NCI-H748 treated with DMSO at 0.1 percent for 48 hours (cell line): ENCODE measurements at regions not wholly inside any gene's neighbourhood (a gene's known extent, or its start where the extent isn't known, plus 50 kb on each side); places are given as distances from the start of the nearest gene placed in this dataset.

ENCODE experiments used
- DNase-seq: peaks from one replicate; lab custom pipeline; 2025; lab: John Stamatoyannopoulos, UW

GRCh38 chr5:164860896-164861295 is 1355.5 kb downstream of the MAT2B start:
- DNase-seq: no peak

- DNase-seq: no peak
Observed at GRCh38 chr5:164861610-164862009, 1356.2 kb downstream of the MAT2B start.

- DNase-seq: no peak
Observed at GRCh38 chr5:164868761-164869160, 1363.3 kb downstream of the MAT2B start.

DNA sequence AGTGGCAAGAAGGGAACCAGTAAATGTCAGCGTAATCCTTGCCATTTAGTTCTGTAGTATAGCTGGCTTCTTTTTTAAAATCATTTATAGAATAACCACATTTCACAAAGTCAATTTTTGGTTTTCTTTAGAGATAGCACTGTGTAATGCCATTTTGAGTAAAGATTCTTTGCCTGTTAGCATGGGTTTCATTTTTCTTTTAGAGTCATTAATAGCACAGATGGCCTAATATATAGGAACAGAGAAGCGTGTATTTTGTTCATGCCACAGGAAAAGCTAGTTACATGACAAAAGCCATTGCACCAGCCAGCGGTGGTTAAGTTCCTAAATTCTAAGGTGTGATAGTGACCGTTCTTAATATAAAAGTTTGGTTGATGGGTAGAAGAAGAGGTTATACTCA is 1363.9 kb downstream of the MAT2B start:
- no peak for DNase-seq

- no peak for DNase-seq
Observed at GRCh38 chr5:164876793-164877192, 1371.4 kb downstream of the MAT2B start.

GRCh38 chr5:164881442-164881841 is 1376.0 kb downstream of the MAT2B start:
- no peak for DNase-seq

DNA sequence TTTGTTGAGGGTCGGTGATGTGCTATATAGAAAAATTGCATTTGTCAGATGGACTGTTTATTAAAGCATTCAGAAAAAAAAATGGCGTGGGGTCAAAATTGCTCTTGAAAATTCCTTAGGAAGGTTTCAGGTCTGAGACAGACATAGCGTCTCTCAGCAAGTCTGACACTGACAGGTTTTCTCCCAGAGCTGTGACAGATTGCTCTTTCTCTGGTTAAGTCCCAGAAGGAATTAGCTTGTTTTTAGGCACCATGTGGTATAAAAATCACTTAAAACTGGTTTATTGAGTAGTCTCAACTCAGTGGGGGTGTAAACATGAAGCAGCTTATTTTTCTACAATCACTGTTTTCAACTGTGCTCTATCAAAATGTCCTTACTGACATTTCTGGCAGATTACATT is 1379.8 kb downstream of the MAT2B start:
- DNase-seq: no peak

DNA sequence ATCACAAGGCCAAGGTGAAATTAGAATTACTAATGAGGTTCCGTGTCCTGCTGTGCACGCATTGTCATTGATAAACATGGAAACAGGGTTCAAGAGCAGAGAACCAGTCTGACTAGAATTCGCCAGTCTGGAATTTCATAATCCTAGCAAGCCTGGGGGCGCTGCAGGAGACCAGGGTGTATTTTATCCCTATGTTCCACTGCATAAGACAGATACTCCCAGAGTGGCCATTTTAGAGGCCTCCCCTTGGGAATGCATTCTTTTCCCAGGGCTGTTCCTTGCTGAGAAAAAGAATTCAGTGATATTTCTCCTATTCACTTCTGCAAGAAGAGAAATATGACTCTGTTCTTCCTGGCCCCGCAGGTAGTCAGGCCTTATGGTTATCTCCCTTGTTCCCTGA is 1387.7 kb downstream of the MAT2B start:
- no peak for DNase-seq

- no peak for DNase-seq
Observed at GRCh38 chr5:164898705-164899104, 1393.3 kb downstream of the MAT2B start.

DNA sequence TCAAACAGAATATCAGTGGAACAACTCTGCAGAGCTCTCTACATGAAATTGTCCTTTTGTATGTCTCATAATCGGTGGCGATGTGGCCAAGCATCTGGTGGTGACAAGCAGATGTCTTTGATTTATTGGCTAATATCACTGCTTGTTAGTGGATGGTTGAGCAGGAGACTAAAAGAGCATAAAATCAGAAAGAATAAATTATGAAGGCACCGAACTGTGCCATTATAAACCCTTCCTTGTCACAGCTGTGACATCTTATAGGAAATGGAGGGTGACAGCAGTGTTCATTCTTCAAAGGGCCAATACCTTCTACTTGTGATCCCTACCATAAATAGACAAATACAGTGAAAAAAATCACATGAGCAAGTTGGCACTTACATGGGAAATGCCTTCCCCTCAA is 1404.3 kb downstream of the MAT2B start:
- no peak for DNase-seq

- no peak for DNase-seq
Observed at GRCh38 chr5:164921722-164922121, 1416.3 kb downstream of the MAT2B start.

- no peak for DNase-seq
Observed at GRCh38 chr5:164934039-164934438, 1428.6 kb downstream of the MAT2B start.

- DNase-seq: no peak
Observed at GRCh38 chr5:164934561-164934960, 1429.1 kb downstream of the MAT2B start.

DNA sequence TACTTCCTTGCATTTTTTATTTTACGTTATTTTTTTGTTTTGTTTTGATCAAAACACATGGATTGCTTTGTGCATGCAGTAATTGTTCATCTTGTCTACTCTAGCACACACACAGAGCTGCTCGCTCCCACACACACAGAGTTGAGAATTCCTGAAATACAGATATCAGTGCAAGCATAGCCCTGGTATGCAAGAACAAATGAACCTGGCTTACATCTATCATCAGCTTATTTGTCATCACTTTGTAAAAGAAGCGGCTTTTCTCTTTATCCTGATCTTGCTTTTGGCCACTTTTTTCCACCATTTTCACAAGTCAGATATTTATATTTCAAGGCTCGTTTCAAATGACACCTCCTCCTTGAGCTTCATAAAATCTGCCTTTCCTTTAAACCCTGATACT is 1435.7 kb downstream of the MAT2B start:
- DNase-seq: no peak

- no peak for DNase-seq
Observed at GRCh38 chr5:164950927-164951326, 1445.5 kb downstream of the MAT2B start.

GRCh38 chr5:164951570-164951969 is 1446.2 kb downstream of the MAT2B start:
- DNase-seq: no peak

DNA sequence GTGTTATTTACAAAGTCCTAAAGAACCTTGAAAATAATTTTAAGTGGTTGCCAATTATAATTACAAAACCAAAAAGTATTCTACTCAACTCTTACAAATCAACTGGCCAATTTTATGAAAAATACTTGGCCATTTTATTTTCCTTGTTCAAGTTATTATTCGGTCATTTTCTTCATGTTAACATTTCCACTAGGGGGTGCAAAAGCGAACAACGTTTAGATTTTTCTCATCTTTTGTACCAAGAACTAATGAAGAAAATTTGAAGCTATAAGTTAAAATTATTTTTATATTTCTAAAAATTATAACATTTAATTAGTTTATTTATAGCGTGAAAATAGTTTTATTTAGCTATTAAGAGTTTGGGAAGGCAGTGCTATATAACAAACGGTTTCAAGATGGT is 1453.3 kb downstream of the MAT2B start:
- no peak for DNase-seq

DNA sequence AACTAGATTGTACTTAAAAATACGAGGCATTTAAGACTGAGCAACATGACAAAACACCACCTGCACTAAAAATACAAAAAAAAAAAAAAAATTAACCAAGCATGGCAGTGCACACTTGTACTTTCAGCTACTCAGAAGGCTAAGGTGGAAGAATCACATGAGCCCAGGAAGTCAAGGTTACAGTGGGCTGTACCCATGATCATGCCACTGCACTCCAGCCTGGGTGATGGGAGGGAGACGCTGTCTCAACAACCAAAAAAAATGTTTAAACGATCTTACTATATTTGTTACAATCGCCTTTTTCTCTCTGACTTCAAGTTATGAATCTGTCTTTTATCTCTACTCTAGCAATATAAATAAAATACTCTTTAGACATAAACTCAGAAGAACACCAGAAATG is 1454.3 kb downstream of the MAT2B start:
- no peak for DNase-seq

- no peak for DNase-seq
Observed at GRCh38 chr5:164962329-164962961, 1457.0 kb downstream of the MAT2B start.

GRCh38 chr5:164966611-164967010 is 1461.2 kb downstream of the MAT2B start:
- DNase-seq: no peak

- no peak for DNase-seq
Observed at GRCh38 chr5:164967354-164967753, 1461.9 kb downstream of the MAT2B start.

DNA sequence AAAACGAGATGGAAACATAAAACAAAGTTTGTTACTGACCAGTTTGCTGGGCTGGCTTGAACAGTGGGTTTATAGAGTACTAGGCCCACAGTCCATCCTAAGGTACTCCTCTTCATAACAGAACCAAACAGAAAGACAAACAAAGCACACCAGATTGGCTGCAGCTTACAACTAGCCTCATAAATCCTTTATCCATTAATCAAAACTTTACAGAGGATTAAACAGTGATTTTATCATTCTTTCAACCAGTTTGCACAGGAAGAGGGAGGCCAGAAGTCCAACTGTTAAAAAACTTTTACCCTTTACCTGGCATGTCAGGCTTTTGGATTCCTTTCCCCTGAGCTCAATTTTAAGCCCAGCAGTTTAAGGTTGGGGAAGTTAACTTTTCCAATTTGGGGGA is 1467.6 kb downstream of the MAT2B start:
- DNase-seq: no peak

DNA sequence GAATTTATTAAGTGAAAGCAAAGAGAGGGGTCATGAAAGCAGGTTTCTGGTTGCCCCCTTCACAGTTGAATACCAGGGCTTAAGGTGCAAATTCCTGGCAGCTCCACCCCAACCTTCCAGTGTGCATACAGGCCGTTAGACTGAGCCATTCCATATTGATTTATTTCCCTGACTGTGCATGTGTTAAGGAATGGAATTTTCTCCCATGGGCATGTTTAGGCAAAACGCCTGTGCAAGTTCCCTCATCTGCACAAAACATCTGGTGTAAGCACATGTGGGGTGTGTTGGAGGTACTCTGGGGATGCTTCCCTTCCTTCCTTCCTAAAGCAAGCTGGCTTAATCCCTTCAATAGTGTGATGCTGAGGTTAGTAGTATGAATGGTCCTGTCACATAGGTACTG is 1470.6 kb downstream of the MAT2B start:
- no peak for DNase-seq

DNA sequence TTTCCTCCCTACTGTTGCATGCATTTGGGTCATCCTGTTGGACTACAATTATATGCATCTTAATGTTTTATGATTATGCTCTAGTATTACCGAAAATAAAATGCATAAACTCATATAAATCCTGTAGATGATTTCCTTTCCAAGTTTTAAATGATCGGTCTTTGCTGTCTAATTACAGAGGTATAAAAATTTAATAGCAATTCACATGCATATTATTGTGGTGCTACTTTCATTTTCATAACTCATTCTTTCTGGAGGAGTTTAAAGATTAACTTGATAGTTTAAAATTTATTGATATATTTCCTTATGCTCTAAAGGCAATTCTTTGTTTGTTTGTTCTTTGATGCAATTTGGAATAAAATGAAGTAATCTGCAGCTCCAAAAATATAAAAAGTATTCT is 1475.1 kb downstream of the MAT2B start:
- no peak for DNase-seq

GRCh38 chr5:164998142-164998541 is 1492.7 kb downstream of the MAT2B start:
- DNase-seq: no peak
